ENCODE measurements at regions not wholly inside any gene's neighbourhood (a gene's known extent, or its start where the extent isn't known, plus 50 kb on each side); places are given as distances from the start of the nearest gene placed in this dataset.
"Not testable (repeated sequence)": the region's sequence is repeated elsewhere in the genome, so short reads cannot be mapped to it uniquely, and the experiment has no call there.

DNA sequence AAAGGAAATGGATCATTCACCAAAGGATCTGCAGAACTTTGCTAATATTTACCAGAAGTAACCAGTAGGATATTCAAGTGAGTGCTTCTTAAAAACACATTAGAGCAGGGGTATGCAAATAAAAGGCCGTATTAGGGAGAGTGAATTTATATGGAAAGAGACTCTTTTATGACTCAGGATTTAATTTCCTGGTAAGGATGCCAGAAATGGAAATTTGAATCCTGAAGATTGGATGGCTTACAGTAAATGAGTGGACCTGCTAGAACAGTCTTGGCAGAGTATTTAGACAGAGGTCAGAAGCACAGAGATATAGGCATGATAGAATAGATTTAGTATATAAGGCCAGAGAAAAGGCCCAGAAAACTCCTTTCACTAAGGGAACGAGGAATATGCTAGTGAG lies 201.6 kb downstream of the SLITRK5 start:
- DNase-seq: no peak

DNA sequence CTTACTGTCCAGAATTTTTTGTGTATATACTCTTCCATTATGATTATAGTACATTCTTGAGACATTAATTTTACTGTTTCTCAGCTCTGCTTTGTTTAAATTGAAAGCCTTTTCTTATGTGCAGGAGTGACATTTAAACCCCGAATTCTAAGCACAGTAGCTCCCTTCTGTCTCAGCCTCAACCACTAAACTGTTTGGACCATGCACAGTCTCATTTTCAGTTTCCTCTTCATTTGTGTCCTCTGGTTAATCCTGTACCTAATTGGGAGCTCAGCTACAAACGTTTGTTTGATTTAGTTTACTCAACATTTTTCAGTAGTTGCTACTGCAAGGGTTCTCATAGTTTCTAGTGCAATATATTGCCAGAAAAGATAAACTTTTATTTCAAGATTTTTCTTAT lies 206.3 kb downstream of the SLITRK5 start:
- no peak for DNase-seq

DNA sequence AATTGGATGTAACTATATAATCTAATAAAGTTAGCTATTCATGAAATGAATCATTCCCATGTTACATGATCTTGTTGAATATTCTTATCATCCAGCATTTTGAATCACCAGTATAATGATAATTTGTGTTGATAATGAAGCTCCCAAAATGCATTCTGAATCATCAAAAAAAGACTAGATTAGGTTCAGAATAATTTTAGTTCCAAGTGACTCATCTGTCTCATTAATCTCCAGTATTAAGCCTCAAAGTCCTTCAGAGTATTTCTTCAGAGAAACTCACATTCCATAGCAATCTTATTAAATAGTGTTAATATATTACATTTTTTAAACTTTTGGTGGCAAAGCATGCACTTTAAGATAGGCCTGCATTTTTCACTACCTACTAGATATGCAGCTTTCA lies 207.5 kb downstream of the SLITRK5 start:
- no peak for DNase-seq

DNA sequence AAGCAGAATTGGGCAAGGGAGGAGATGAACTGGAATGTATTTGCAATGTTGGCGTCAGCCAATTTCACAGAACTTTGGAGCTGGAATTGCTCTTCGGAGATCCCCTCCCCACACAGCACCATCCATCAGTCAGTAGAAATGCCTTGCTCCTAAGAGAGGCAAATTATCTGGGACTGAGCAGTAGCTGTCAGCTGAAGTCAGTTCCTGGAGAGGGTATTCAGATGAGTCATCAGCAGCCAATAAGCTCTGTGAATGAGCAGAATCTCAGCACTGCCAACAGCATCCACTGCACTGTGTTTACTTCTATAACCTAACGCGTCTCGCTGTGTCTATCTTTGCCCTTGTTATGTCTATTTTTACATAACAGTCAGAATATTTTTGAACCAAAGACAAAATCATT lies 213.7 kb downstream of the SLITRK5 start:
- DNase-seq: peak in 1 of 3 donors; percentile 12

DNA sequence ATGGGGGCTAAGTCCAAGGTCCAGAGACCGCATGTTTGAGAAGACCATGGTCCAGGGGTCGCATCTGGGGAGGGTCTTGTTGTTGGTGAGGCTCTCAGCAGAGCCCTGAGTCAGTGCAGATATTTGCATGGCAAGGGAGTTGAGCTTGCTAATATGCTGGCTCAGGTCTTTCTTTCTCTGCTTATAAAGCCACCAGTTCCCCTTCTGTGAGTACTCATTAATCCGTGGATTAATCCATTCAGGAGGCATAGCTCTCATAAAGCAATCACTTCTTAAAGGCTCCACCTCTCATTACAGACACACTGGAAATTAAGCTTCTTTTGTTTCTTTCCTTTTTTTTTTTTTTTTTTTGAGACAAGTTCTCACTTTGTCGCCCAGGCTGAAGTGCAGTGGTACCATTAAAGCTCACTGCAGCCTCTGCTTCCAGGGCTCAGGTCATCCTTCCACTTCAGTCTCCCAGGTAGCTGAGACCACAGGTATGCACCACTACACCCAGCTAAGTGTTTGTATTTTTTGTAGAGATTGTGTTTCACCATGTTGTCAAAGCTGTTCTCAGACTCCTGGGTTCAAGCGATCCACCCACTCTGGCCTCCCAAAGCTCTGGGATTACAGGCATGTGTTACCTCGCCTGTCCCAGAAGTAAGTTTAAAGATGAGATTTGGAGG lies 216.4 kb downstream of the SLITRK5 start:
- no peak for DNase-seq

DNA sequence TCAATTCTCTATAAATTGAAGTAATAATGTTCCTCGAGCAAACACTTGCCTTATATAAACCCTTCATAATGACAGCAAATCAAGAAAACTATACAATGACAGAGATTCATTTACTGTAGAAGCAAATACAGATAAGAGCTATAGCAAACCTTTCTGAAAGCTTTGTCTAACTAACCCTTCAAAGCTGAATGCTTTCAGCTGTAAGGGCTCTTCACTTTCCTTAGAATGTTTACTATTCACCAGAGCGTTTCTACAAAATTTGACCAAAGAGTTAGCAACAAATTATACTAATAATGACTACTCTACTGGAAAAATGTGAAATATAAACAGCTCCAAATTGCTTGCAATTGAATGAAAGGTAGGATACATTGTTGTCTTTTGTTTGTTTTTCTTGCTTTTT lies 218.1 kb downstream of the SLITRK5 start:
- DNase-seq: no peak

DNA sequence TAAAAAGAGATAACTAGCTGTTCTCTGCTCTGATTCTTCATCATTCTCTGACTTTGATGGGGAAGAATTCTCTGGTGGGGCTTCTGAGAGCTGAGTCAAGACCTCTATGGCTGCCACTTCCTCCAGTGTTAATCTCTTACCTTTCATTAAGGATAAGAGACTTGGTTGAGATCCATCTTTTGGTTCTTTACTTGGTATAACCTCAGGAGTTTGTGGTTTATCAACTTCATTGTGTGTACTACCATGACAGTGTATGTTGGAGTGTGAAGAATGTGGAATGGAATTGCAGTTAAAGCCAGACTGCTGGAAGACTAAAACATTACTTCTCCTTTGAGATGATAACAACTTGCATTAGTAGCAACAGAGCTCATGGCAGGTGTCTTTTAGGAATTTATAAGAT lies 222.0 kb downstream of the SLITRK5 start:
- DNase-seq: no peak

DNA sequence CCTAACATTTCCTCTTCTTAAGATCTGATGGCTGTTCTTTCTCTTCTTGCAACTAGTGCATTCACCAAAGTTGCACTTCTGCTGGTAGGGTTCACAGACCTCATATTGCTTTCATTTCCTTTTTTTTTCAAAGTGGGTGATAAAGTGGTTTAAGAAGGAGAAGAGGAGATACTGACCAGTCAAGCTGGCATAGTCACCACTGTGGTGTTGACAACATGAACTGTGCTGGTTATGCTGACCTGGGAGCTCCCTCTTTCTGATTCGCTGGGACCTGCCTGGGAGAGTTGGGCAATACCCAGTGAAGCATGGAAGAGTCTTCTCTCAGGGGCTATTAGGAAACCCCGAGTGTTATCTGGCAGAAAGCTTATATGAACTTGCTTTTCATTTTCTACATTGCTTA lies 222.9 kb downstream of the SLITRK5 start:
- no peak for DNase-seq

DNA sequence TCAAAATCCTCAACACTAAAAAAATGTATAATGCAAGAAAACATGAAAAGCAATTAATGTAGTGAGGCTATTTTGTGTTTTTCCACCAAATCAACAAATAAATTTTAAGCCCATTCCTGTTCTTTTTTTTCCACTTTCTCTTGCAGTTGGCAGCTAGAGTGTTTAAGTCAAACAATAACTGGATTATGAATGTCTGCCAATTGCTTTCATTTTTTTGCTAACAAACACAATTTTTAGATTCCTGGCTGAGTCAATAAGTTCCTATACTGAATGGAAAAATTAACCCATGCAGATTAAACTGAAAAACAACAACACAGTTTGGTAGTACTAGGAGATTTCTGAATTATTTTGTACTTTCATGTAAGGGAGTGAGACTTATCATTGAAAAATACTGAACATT lies 232.4 kb downstream of the SLITRK5 start:
- DNase-seq: peak; percentile 43 to 84 (median 49)

DNA sequence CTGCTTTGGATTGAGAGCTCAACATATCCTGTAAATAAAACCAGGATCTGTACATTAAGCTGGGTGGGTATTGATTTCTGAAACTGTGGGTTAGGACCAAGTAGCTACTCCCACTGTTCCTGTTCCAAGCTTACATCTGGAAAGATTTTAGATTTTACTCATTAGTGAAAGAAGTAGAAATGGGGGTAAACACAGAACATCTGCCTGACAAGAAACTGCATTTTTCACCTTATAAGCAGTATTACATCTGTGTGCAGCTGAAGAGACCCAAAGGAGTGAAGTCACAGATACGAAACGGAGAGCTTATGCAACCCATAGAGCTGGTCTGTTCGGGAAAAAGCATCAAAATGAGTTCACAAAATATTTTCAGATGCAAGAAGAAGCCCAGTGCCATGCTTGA lies 235.2 kb downstream of the SLITRK5 start:
- peak in 2 of 3 donors; percentile 55 to 78 for DNase-seq

DNA sequence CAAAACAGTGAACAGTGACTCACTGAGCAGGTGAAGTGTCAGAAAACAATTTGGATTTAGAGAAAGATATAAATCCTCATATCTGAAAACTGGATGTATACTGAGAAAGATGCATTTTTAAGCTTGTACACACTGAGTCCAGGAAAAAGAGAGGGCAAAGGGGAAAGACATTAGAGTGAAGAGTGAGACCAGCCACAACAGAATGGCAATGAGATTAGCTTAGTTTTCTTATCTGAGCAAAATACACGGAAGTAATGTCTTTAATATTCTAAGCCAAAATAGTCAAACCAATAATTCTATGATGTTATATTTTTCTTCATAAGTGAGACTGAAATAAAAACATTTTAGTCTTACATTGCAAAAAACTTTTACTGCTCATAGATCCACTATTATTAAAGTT lies 236.0 kb downstream of the SLITRK5 start:
- DNase-seq: peak in 1 of 3 donors; percentile 20

DNA sequence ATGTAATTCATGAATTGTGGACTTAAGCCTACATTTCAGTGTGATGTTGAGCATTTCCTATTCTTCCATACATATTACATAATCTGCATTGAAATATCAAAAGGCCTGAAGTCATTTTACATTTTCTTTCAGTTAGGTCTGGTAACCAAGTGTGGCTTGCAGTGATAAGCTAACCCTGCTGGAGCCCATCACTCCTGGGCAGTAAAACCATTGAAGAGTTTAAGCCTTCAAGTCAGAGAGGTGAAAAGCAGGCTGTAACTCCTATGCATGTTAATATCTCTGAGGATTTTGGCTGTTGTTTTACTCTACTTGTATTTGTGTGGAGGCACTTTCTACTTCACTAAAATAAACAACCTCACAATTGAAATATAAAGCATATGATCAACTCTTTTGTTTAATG lies 248.8 kb downstream of the SLITRK5 start:
- no peak for DNase-seq

DNA sequence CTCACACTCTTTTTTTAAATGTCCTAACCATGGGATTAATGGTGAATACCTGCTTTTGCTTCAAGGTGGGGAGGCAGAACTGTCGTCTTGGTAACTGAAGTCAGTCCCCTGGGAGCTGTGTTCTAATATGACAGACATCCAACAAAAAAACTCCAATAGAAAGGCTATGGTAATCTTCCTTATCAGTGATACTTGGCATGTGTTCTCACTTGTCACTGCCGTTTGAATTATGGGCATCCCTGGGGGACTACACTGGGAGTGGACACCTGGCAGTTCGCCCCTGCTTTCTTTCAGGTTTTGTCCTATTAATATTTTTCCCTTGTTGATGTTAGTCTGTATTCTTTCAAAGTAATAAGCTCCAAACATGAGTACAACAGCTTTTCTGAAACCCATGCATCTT lies 252.6 kb downstream of the SLITRK5 start:
- DNase-seq: peak in 1 of 3 donors; percentile 40

DNA sequence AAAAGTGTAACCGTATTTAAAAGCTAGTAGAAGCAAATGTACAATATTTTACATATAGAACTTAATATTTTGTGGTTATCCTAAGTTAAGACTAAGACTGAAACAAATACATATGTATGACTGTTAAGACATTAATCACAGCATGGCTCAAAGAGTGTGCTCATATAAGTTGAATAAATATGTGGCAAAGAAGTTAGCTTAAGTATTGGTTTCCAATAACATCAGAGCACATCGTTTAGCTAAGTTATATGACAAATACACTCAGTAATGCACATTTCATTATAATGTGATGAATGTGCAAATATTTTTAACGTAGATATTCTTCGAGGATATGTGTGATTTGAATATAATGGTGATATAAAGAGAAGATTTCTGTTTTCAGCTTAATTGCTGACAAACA lies 253.8 kb downstream of the SLITRK5 start:
- no peak for DNase-seq

DNA sequence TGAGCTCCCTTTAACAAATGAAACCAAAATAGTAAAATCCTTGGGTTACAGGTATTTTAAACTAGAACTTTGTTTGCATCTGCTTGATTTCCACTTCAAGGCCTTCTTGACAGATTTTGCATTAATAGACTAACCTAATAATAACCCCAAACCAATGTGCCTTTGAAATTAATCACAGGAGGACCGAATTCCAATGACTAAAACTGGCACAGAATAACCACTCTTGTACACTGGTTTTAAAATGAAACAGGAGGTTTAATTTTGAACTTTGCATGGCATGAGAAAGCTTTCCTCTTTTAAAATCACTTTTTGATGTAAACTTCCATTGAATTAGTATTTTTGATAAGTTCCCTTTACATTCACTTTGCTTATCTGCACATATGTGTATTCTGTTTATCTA lies 269.6 kb downstream of the SLITRK5 start:
- DNase-seq: no peak

DNA sequence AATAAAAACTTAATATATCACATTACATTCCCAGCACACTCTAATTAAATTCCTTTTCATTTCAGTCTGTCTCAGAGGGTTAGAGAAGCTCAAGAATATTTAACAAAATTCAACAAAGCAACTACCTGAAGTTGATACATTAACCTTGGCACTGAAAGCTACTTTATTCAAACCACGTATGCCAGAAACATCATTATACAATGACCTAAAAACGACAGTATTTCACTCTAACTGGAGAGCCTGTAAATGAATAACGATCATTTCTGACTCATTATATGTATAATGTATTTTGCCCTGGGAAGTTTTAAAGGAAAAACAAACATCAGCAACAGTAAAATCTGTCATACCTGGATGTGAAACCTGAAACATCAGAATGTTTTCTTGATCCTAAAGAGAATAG lies 270.1 kb downstream of the SLITRK5 start:
- no peak for DNase-seq

DNA sequence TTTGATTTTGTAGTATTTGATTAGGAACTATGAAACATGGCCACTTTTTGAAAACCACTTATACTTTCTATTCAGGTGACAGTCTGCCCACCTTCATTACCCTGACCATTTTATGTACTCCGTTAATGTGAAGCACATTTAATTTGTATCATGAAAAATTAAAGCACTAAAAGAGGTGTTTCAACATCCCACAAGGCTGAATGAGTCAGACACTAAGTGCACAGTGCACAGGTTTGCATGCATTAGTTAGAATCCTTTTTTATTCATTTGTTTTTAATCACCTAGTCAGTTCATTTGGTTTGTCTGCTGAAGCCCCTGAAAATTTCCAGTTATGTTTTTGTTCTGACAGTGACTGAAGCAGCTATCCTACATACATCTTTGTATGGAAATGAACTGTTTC lies 271.0 kb downstream of the SLITRK5 start:
- DNase-seq: no peak

DNA sequence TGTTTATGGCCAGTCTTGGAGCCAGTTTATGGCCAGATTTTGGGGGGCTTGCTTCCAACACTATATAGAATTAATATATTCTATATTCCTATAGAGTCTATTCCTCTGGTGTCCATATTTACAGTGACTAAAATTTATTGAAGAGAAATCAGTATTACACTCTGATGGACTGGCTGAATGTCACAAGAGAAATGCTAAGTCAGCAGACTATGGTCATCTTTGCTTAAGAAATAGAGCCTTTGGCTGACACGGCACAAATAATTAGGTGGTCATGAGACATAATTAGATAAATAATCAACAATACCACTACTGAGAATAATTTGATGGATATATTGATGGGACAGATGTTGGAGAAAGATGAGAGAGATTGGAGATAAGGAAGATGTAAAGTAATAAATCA lies 272.9 kb downstream of the SLITRK5 start:
- DNase-seq: no peak

DNA sequence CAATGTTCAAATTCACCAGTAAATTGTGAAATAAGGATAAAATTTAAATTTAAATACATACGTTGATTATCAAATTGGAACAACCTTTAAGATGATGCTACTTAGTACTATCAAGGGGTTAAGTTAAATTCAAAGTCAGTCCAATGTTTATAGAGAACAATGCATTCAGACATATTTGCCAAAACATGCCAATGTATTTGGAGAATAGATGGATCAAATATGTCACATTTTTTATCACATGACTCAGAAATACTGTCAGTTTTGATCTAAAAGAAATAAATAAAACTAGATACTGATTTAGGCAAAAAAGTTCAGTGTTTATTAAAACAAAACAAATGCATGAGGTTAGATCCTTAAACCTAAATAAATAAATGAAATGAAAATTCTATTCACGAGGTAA lies 281.2 kb downstream of the SLITRK5 start:
- no peak for DNase-seq

DNA sequence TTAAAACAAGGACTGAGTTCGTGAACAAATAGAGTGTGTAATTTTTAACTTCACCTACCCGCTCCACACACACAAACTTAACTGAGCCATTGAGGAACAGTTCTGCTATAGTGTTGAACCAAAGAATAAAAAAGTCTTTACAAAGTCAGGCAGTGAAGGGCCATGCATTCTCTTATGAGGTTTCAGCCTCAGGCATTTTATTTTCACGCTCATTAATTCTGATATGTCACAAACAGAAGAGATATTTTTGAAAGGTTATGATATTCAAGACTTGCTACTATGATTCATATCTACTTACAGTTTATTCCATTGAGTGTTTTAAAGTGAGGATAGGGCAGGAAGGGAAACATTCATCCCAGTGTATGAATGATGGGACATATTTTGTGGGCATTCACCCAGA lies 282.2 kb downstream of the SLITRK5 start:
- no peak for DNase-seq

DNA sequence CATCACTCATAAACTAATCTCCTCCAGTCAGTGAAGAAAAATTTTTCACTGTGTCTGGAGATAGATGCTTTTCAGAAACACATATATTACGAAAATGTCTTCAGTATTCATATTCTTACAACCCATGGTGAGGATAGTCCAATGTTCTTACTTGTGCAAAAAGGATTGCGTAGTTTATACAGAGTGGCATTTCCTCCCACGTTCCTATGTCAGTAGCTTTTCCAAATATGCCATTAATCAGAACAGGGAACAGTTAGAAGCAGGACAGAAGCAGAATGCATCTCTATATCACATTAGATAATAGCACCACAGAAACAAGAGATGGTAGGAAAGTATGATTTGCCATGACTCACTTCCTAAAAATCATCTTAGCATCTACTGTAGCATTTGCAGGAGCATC lies 282.9 kb downstream of the SLITRK5 start:
- DNase-seq: no peak

DNA sequence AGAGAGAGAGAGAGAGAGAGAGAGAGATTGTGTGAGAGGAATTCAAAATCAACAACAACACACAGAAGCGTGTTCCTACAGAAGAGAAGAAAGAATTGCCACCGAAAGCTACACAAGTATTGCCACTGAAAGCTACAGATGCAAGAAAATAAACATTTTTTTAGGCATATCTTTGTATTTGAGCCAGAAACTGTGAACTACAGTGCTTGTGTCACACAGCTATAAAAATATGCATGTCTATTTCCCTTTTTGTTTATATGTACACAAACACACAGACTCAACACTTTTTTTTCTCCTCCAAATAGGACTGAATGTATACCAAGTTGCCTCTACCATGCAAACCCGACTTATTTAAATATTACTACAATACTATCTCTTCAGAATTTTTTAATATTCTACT lies 290.4 kb downstream of the SLITRK5 start:
- no peak for DNase-seq

DNA sequence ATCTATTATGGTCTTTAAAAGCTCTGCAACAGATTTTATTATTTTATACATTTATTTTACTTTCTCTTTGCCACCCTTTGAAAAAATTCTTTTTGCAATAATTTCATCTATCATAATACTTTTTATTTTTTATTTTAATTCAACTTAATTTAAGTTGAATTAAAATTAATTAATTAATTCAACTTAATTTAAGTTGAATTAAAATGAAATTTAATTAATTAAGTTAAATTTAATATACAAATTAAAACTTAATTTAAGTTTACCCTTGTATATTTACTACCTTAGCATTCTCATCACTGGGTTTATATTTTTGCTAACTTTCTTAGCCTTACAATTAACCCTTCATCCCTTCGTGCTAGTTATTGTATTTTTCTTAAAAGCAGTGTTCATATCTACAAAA lies 301.4 kb downstream of the SLITRK5 start:
- DNase-seq: no peak

DNA sequence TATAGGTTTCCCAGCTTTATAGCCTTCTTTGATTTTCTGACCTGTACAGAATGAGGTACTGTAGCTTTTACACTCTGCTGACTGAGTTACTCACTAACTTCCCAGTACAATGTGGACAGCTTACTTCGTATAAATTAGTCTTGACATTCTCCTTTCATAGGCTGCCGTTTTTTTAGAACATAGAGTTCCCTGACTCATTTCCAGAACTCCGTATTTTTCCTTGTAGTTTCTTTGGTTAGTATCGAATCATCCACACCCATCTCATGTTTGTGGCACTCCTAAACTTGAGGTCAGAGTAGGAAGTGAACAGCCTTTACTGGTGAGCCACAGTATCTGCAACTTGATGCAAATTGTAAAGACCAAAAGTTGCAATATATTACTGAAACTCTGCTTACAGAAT lies 303.9 kb downstream of the SLITRK5 start:
- no peak for DNase-seq

DNA sequence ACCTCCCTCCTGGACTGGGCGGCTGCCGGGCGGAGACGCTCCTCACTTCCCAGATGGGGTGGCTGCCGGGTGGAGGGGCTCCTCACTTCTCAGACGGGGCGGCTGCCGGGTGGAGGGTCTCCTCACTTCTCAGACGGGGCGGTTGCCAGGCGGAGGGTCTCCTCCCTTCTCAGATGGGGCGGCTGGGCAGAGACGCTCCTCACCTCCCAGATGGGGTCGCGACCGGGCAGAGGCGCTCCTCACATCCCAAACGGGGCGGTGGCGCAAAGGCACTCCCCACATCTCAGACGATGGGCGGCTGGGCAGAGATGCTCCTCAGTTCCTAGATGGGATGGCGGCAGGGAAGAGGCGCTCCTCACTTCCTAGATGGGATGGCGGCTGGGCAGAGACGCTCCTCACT lies 305.5 kb downstream of the SLITRK5 start:
- not testable (repeated sequence) for DNase-seq
